Ascending aorta (tissue), 2 donors: ENCODE measurements at regions not wholly inside any gene's neighbourhood (a gene's known extent, or its start where the extent isn't known, plus 50 kb on each side); places are given as distances from the start of the nearest gene placed in this dataset.

Source experiments
- DNase-seq, 2 donors: peaks; one replicate each; pipeline ENCODE4 v3.0.0-alpha.2; 2019; ENCODE audit warnings: low spot score in 2 of 2
- H3K27ac ChIP-seq, 2 donors: fragments of 200-600 bp; sonication (generic); one replicate each; pipeline ENCODE4 v1.5.1; 2016 to 2017; ENCODE audit warnings: mild to moderate bottlenecking in 1 of 2
- H3K27me3 ChIP-seq: fragments of 200-600 bp; sonication (generic); one replicate; pipeline ENCODE4 v1.5.1; 2017
- H3K36me3 ChIP-seq, 2 donors: fragments of 200-600 bp; sonication (generic); one replicate each; pipeline ENCODE4 v1.5.1; 2016
- H3K4me1 ChIP-seq, 2 donors: fragments of 200-600 bp; sonication (generic); one replicate each; pipeline ENCODE4 v1.5.1; 2016 to 2017; ENCODE audit warnings: mild to moderate bottlenecking in 1 of 2
- H3K4me3 ChIP-seq, 2 donors: fragments of 200-600 bp; sonication (generic); one replicate each; pipeline ENCODE4 v1.5.1; 2016 to 2017; ENCODE audit warnings: mild to moderate bottlenecking in 1 of 2
- H3K9me3 ChIP-seq, 2 donors: fragments of 200-600 bp; sonication (generic); one replicate each; pipeline ENCODE4 v1.5.1; 2016
- CTCF ChIP-seq, 3 experiments: fragments of 200-600 bp in 2 of 3; fragments of 450-650 bp in 1 of 3; sonication (generic) in 2 of 3; IDR thresholded peaks; one replicate each; pipeline ENCODE4 v1.5.1; 2016 to 2019; ENCODE audit warnings: antibody characterized with exemption in 3 of 3, mild to moderate bottlenecking in 1 of 3, moderate library complexity in 1 of 3
- intact Hi-C: fragments of 100-400 bp; cut with DNase I; formaldehyde crosslinking; loops from one replicate; pipeline ENCODE4 v1.15.1; 2023

DNA sequence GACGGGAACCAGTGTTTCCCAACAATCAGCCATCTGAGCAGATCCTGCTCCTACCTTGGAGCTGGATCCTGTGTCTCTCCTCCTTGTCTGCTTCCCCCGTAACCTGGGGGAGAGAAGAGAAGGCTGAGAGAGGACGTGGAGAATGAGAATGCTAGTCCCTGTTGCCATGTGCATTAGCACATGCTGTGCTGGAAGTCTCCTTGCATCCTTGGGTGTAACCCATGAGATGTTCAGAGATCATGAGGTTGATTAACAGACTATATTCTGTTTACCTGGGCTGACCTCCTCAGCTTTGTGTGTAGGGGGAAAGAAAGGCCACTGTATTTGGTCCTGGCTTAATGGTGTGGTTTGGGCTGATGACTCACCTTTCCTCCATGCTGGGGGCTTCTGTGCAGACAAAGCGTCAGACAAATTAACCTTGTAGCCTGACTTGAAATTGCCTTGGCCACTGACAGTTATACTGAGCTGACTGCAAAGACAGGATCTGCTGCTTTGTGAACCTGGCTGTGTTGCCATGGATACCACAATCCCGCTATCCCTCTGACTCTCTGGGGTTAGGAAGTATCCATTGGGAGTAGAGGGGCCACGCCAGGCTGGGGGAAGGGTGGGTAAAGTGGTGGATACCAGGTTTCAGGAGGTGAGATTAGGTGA, 243.7 kb upstream of the CHD6 start:
- Histone ChIP-seq H3K36me3 (no peaks in the 10 kb centered on the region), H3K4me3 (no peak overlapping the region), H3K9me3 (no peaks in the 10 kb centered on the region), H3K4me1 (no peaks in the 10 kb centered on the region), H3K27me3 (no peaks in the 10 kb centered on the region), H3K27ac (no peak overlapping the region)
- intact Hi-C loops: no loop called here
- TF ChIP-seq CTCF (IDR thresholded peaks at IDR 0.05): no peak
- no peak for DNase-seq

- H3K27me3 ChIP-seq: no peaks in the 10 kb centered on the region
- no peak for TF ChIP-seq CTCF (IDR thresholded peaks at IDR 0.05)
- intact Hi-C loops: no loop called here
- no peak overlapping the region for H3K27ac ChIP-seq
- H3K4me1 ChIP-seq: no peaks in the 10 kb centered on the region
- no peaks in the 10 kb centered on the region for H3K9me3 ChIP-seq
- no peak overlapping the region for H3K4me3 ChIP-seq
- DNase-seq: no peak
- H3K36me3 ChIP-seq: no peaks in the 10 kb centered on the region
These were observed 236.6 kb upstream of the CHD6 start for GRCh38 chr20:41854765-41855164.

GRCh38 chr20:41853806-41854205, 235.6 kb upstream of the CHD6 start:
- Histone ChIP-seq H3K27ac (no peak overlapping the region), H3K4me3 (no peak overlapping the region), H3K27me3 (no peaks in the 10 kb centered on the region), H3K9me3 (no peaks in the 10 kb centered on the region), H3K36me3 (no peaks in the 10 kb centered on the region), H3K4me1 (no peaks in the 10 kb centered on the region)
- no peak for TF ChIP-seq CTCF (IDR thresholded peaks at IDR 0.05)
- no peak for DNase-seq
- intact Hi-C loops: no loop called here

DNA sequence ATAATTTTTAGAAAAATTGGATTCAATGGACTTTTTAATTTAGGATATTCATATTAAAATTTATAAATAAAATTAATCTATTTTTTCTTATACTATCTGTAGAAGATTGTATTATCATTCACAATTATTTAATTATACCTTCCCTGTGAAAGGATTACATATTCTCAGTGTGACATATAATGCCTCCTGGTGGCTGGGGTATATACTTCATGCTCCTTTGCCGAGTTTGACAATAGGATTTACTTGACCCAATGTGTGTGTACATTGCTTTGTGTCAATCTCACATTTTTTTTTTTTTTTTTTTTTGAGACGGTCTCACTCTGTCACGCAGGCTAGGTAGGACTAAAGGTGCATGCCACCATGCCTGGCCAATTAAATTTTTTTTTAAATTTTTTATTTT, 230.0 kb upstream of the CHD6 start:
- intact Hi-C loops: no loop called here
- Histone ChIP-seq H3K36me3 (no peaks in the 10 kb centered on the region), H3K4me3 (no peak overlapping the region)

GRCh38 chr20:41837669-41838224, 219.6 kb upstream of the CHD6 start:
- no peaks in the 10 kb centered on the region for H3K9me3 ChIP-seq
- no peaks in the 10 kb centered on the region for H3K4me1 ChIP-seq
- H3K27me3 ChIP-seq: no peaks in the 10 kb centered on the region
- intact Hi-C loops: no loop called here
- DNase-seq: no peak
- no peaks in the 10 kb centered on the region for H3K36me3 ChIP-seq
- no peak overlapping the region for H3K4me3 ChIP-seq
- no peak for TF ChIP-seq CTCF (IDR thresholded peaks at IDR 0.05)
- H3K27ac ChIP-seq: no peak overlapping the region

More for the DNA sequence above, 230.0 kb upstream of the CHD6 start:
- no peak for TF ChIP-seq CTCF (IDR thresholded peaks at IDR 0.05)
- Histone ChIP-seq H3K4me1 (no peaks in the 10 kb centered on the region), H3K9me3 (no peaks in the 10 kb centered on the region), H3K27ac (no peak overlapping the region), H3K27me3 (no peaks in the 10 kb centered on the region)
- DNase-seq: no peak
